OCI-LY1 (cell line): ENCODE measurements at regions not wholly inside any gene's neighbourhood (a gene's known extent, or its start where the extent isn't known, plus 50 kb on each side); places are given as distances from the start of the nearest gene placed in this dataset.
"Not testable (repeated sequence)": the region's sequence is repeated elsewhere in the genome, so short reads cannot be mapped to it uniquely, and the experiment has no call there.

Source experiments
- H2AFZ ChIP-seq: fragments of 200-600 bp; sonication (generic), shearing (Covaris generic); 2 replicates; pipeline ENCODE4 v1.6.0; 2014; ENCODE audit warnings: antibody characterized with exemption, mild to moderate bottlenecking, low read length
- H3F3A ChIP-seq: fragments of 200-600 bp; sonication (generic), shearing (Covaris generic); 2 replicates; pipeline ENCODE4 v1.6.0; 2014; ENCODE audit warnings: mild to moderate bottlenecking, antibody characterized with exemption, low read length, moderate library complexity; ENCODE audit not compliant: insufficient read depth
- H3K27ac ChIP-seq: fragments of 200-600 bp; sonication (generic); 2 replicates; pipeline ENCODE4 v1.5.1; 2014; ENCODE audit warnings: low read length, mixed run types, mild to moderate bottlenecking, low read depth; ENCODE audit not compliant: poor library complexity, severe bottlenecking
- H3K27me3 ChIP-seq: fragments of 200-600 bp; sonication (generic); 2 replicates; pipeline ENCODE4 v1.6.0; 2014; ENCODE audit warnings: antibody characterized with exemption, mild to moderate bottlenecking, low read length, moderate library complexity; ENCODE audit not compliant: insufficient read depth
- H3K36me3 ChIP-seq: fragments of 200-600 bp; sonication (generic); 2 replicates; pipeline ENCODE4 v1.6.1; 2014; ENCODE audit warnings: mild to moderate bottlenecking, antibody characterized with exemption, low read length, moderate library complexity, mixed read lengths; ENCODE audit not compliant: insufficient read depth
- H3K4me1 ChIP-seq: fragments of 200-600 bp; sonication (generic); 2 replicates; pipeline ENCODE4 v1.5.1; 2014; ENCODE audit warnings: mild to moderate bottlenecking, low read length, moderate library complexity; ENCODE audit not compliant: insufficient read depth, severe bottlenecking
- H3K4me2 ChIP-seq: fragments of 200-600 bp; sonication (generic), shearing (Covaris generic); 2 replicates; pipeline ENCODE4 v1.6.1; 2014; ENCODE audit warnings: low read length
- H3K4me3 ChIP-seq: fragments of 200-600 bp; sonication (generic); 2 replicates; pipeline ENCODE4 v1.5.1; 2014; ENCODE audit warnings: low read length, low read depth, mild to moderate bottlenecking, mixed read lengths; ENCODE audit not compliant: poor library complexity, severe bottlenecking
- H3K79me2 ChIP-seq: fragments of 200-600 bp; shearing (Covaris generic); 2 replicates; pipeline ENCODE4 v1.6.1; 2016; ENCODE audit warnings: mixed run types, low read length, mixed read lengths; ENCODE audit not compliant: insufficient read depth
- H3K9ac ChIP-seq: fragments of 200-600 bp; sonication (generic), shearing (Covaris generic); 2 replicates; pipeline ENCODE4 v1.6.1; 2014; ENCODE audit warnings: mild to moderate bottlenecking, low read length, mixed read lengths
- H3K9me2 ChIP-seq: fragments of 200-600 bp; sonication (generic), shearing (Covaris generic); 2 replicates; pipeline ENCODE4 v1.6.1; 2014; ENCODE audit warnings: low read depth, mild to moderate bottlenecking, low read length, mixed read lengths
- H3K9me3 ChIP-seq: fragments of 200-600 bp; shearing (Covaris generic); 2 replicates; pipeline ENCODE4 v1.6.1; 2014; ENCODE audit warnings: low read length, mixed read lengths
- H4K20me1 ChIP-seq: fragments of 200-600 bp; sonication (generic), shearing (Covaris generic); 2 replicates; pipeline ENCODE4 v1.6.0; 2016; ENCODE audit warnings: mild to moderate bottlenecking, low read length; ENCODE audit not compliant: insufficient read depth
- EZH2 ChIP-seq: fragments of 200-600 bp; sonication (generic), shearing (Covaris generic); IDR thresholded peaks from 2 replicates; pipeline ENCODE4 v1.8.0; 2017; ENCODE audit warnings: borderline replicate concordance, mixed run types, mild to moderate bottlenecking, antibody characterized with exemption, low read length, moderate library complexity, mixed read lengths
- TF ChIP-seq, protein P1 (sequence below): fragments of 200-600 bp; sonication (generic), shearing (Covaris generic); IDR thresholded peaks from 2 replicates; pipeline ENCODE4 v1.5.1; 2017; ENCODE audit warnings: mild to moderate bottlenecking, antibody characterized with exemption, low read length, moderate library complexity, mixed read lengths

DNA sequence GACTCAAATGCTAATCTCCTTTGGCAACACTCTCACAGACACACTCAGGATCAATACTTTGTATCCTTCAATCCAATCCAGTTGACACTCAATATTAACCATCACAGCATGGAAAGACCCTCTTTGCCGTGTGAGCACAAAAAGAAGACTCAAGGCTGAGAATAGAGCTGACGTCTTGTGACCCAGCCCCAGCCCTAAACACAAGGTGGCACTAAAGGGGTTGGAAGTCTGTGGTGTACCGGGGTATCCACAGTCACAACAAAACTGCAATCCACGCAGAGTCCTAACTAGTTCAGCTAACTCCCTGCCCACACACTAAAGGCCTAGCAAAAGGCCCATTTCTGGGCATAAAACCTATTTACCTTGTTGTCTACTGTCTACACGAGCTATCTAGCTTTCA is 200.1 kb downstream of the ACTR3B start:
- Histone ChIP-seq H3K9me2 (no peaks in the 10 kb centered on the region), H3F3A (no peaks in the 10 kb centered on the region), H3K27me3 (no peaks in the 10 kb centered on the region), H3K27ac (no peak overlapping the region), H3K4me1 (no peaks in the 10 kb centered on the region), H3K36me3 (no peaks in the 10 kb centered on the region), H3K9ac (no peak overlapping the region), H2AFZ (no peak overlapping the region), H3K4me3 (no peak overlapping the region), H4K20me1 (no peaks in the 10 kb centered on the region), H3K79me2 (no peaks in the 10 kb centered on the region), H3K4me2 (no peak overlapping the region), H3K9me3 (no peaks in the 10 kb centered on the region)
- TF ChIP-seq EZH2 = no peak
- TF ChIP-seq, protein P1, sequence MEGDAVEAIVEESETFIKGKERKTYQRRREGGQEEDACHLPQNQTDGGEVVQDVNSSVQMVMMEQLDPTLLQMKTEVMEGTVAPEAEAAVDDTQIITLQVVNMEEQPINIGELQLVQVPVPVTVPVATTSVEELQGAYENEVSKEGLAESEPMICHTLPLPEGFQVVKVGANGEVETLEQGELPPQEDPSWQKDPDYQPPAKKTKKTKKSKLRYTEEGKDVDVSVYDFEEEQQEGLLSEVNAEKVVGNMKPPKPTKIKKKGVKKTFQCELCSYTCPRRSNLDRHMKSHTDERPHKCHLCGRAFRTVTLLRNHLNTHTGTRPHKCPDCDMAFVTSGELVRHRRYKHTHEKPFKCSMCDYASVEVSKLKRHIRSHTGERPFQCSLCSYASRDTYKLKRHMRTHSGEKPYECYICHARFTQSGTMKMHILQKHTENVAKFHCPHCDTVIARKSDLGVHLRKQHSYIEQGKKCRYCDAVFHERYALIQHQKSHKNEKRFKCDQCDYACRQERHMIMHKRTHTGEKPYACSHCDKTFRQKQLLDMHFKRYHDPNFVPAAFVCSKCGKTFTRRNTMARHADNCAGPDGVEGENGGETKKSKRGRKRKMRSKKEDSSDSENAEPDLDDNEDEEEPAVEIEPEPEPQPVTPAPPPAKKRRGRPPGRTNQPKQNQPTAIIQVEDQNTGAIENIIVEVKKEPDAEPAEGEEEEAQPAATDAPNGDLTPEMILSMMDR = no peak

DNA sequence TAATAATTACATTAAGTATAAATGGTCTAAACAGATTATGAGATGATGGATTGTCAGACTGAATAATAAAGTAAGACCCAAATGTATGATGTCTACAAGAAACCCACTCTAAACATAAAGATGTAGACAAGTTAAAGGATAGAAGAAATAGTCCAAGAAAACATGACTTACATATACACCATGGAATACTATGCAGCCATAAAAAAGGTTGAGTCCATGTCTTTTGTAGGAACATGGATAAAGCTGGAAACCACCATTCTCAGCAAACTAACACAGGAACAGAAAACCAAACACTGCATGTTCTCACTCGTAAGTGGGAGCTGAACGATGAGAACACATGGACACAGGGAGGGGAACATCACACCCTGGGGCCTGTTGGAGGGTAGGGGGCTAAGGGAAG is 202.2 kb downstream of the ACTR3B start:
- not testable (repeated sequence) for H3K9me3 ChIP-seq, H3K27me3 ChIP-seq, H3F3A ChIP-seq, H3K36me3 ChIP-seq, H3K9ac ChIP-seq, H3K4me2 ChIP-seq, H4K20me1 ChIP-seq, H2AFZ ChIP-seq, H3K4me1 ChIP-seq, H3K9me2 ChIP-seq, H3K4me3 ChIP-seq, H3K79me2 ChIP-seq, H3K27ac ChIP-seq

DNA sequence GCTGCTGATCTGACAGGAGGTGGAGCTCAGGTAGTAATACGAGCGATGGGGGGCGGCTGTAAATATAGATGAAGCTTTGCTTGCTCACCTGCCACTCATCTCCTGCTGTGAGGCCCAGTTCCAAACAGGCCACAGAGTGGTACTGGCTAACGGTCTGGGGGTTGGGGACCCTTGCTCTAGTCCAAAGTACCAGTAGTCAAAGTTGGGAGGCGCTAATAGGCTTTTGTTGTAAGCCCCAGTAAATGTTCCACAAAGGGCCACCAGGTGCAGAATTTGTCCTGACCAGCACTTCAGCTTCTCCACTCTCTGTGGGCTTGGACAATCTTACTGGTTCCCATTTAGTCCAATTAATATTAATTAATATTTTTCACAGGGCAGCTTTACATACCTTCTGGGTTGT is 206.6 kb downstream of the ACTR3B start:
- H3F3A ChIP-seq = no peaks in the 10 kb centered on the region
- no peak overlapping the region for H3K4me3 ChIP-seq
- H3K9me3 ChIP-seq = no peaks in the 10 kb centered on the region
- no peaks in the 10 kb centered on the region for H4K20me1 ChIP-seq
- TF ChIP-seq EZH2 = no peak
- TF ChIP-seq, protein P1 = no peak
- no peaks in the 10 kb centered on the region for H3K36me3 ChIP-seq
- no peak overlapping the region for H3K27ac ChIP-seq
- no peaks in the 10 kb centered on the region for H3K4me1 ChIP-seq
- H3K27me3 ChIP-seq = 0 out of 2 replicates have a peak, but pooled peaks cover 4% of the 10 kb centered on the region
- H2AFZ ChIP-seq = no peak overlapping the region
- H3K4me2 ChIP-seq = no peak overlapping the region
- H3K79me2 ChIP-seq = no peaks in the 10 kb centered on the region
- H3K9ac ChIP-seq = no peak overlapping the region
- no peaks in the 10 kb centered on the region for H3K9me2 ChIP-seq

DNA sequence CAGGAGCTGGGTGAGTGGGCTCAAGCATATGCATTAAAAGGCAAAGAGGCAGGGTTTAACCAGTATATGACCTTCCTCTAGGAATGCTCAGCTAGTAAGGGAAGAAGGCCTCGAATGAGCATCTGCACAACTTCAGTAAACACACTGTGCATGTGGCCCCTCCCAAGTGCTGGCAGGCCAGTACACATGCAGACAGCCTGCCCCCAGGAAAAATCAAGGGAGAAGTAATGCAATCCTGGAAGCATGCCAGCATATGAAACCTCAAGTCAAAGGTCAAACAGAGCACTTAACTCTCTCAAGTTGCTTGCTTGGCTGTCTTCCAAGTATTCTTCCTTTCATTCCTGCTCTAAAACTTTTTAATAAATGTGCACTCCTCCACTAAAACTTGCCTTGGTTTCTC is 208.4 kb downstream of the ACTR3B start:
- TF ChIP-seq, protein P1 = no peak
- TF ChIP-seq EZH2 = no peak
- H3F3A ChIP-seq = no peaks in the 10 kb centered on the region

More for the DNA sequence above, 208.4 kb downstream of the ACTR3B start:
- Histone ChIP-seq H3K4me1 (no peaks in the 10 kb centered on the region), H3K4me2 (no peak overlapping the region), H3K36me3 (no peaks in the 10 kb centered on the region), H3K27ac (no peak overlapping the region), H3K27me3 (0 out of 2 replicates have a peak, but pooled peaks cover 4% of the 10 kb centered on the region), H2AFZ (no peak overlapping the region), H3K9ac (no peak overlapping the region), H3K9me3 (no peaks in the 10 kb centered on the region), H3K9me2 (no peaks in the 10 kb centered on the region), H3K79me2 (no peaks in the 10 kb centered on the region), H3K4me3 (no peak overlapping the region), H4K20me1 (no peaks in the 10 kb centered on the region)
